HG03571 (cell line): ENCODE measurements at regions not wholly inside any gene's neighbourhood (a gene's known extent, or its start where the extent isn't known, plus 50 kb on each side); places are given as distances from the start of the nearest gene placed in this dataset.

Experiments
- ATAC-seq: cut with Tn5 transposase; IDR thresholded peaks from one replicate; pipeline ENCODE4 v1.9.1; 2021; ENCODE audit not compliant: unreplicated experiment

DNA sequence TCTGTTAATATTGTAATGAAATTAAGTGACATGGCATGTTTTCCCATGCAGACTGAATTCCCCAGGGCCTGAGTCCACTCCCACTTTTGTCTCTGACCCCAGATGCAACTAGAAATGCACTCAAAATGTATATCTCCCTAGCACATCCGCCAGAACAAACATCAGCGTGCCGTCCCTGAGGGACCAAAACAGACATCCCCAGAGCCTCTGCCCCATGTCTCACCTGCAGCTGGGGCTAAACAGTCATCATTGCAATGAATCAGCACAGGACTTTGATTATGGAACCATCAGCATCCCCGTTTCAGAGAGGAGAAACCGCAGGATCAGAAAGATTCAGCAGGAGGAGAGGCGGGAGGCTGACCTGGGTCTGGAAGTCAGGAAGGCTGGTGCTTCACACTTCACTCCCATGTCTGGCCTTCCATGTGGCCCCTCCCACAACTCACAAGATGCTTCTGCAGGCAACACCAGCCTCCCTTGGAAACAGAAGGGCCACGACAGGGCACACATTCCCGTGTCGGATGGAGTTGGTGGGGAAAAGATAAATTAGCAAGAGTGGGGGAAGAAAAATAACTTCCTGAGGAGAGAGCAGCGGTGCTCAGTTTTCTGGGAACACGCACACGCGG, 130.6 kb upstream of the VSTM2B start:
- ATAC-seq, result no peak

DNA sequence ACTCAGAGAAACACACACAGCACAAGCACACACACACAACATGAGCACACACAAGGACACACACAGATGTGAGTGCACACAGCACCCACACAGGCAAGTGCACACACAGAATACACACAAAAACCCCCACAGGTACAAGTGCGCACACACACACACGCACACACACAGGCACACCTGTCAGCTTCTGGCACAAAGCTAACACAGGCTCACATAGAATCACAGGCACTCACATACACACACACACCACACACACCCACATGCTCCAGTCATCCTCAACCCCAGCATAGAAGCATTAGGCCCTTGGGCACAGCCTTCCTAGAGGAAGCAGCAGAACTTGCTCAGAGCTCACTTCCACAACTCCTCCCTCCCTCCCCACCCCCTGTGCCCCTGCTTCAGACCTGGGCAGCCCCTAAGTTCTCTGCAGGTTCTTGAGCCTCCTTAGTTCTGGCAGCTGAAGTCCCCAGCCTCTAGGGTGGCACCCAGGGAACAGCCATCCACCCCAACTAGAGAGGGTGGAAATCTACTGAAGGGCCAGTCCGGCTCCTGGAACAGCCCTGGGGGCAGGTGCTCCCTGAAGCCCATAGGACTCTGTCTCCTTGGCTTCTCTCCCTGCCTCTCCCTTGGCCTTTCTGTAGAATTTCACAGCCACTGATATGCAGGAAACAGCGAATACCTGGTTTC, 129.9 kb upstream of the VSTM2B start:
- no peak for ATAC-seq

DNA sequence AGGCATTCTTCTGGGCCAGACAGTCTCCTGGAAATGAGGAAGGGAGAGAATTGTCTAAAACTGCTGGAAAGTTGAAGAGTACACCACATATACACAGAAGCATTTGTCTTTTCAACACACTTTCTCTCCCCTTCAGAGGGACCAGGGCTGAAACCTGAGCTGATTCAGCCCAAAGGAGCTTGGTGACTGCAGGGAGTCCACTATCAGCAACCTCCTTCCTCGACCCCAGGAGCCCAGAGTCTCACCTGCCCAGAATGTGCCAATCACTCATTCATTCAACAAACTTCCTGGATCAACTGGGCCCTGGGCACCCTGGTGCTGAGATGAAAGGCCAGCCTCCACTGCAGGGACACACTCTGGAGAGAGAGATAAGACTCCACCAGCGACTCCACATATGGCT, 128.9 kb upstream of the VSTM2B start:
- no peak for ATAC-seq

DNA sequence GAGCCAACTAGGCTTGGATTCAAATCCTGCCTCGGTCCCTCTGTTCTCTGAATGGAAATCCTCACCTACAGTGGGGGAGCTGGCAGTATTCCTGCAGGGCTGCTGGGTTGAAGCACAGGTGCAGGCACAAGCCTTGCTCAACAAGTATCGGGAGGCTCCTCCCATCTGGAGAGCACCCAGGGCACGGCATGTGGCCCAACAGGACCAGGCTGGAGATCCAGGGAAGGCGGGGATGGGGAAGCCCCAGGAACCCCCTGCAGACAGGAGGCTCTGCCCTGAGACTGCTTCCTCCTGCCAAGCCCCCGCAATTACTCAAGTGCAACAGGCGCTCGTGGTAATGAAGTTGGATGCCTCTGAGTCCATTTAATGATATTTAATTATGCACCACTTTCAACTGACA, 128.0 kb upstream of the VSTM2B start:
- ATAC-seq, result no peak

DNA sequence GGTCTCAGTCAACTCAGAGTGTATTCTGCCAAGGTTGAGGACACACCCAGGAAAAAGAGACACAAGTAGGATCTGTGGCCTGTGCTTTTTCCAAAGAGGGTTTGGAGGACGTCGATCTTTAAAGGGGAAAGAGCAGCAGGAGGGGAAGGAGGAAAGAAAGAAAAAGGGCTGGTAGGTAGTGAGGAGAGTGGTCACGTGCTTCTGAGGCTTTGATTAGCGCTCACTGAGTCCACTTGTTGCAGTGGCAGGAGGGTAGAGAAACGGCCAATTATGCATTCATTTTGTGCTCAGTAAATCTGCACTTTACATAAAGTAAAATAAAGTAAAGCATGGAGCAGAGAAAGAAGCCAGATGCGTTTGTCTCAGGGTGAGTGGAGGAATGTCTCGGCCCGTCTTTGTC, 126.0 kb upstream of the VSTM2B start:
- ATAC-seq, result no peak

DNA sequence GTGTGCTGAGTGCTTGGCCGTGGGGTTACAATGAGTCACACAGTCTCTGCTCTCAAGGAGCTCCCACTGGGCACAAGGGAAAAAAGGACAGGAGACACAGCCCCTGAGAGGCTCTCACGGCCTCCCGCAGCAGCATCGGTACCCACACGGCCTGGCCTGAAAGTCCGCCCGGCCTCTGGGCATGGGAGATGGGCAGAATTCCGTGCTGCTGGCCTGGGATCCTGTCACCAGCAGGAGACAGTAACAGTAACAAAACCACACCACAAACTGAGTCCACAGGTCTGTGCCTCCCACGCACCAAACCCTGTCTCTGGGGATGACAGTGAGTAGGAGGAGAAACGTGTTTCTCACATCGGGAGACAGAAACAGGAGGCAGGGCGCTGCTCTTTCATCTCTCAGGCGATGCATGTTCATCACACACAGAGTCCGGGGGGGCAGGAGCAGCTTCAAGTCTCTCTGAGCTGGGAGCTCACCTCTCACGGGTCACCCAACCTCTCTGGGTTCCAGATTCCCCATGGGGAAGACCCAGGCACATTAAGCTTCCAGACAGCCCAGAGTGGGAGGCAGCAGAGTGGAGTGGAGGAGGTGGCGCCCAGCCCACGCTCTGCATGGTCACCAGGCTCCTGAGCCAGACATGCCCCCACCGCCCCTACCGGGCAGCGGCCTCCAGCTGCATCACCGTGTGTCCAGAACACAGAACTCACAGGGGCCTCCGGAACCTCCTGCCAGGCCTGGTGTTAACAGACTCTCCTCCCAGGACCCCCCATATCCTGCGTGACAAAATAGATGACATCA, 124.7 kb upstream of the VSTM2B start:
- no peak for ATAC-seq

DNA sequence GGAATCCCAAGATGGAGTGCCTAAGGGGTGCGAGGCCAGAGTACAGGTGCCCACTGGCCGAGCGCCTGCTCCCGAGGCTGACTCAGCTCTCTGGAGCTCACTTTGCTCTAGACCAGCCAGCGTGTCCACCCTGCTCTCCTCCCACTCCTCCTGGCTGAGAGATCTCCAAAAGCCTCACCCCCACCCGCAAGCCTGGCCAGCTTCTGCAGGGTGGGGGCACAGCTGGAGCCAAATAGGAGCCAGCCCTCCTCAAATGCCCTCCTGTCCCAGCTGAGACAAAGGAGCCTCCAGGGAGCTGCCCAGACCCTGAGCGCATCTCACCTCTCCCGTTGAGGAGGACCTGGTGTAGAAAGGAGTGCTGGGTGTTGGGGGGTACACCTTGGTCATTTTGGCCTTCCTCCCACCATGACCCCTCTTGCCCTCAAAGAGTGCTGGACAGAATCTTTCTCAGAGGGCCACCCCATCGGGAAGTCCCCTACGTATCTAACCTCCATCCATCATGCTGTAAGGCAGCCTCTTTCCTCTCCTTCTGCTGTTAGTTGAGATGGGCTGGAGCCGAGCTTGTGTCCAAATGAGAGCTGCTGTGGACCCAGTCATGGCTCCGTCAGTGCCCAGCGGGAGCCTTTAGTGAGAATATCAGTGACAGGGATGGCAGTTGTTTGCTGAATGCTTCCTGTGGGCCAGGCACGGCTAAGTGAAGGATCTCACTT, 123.9 kb upstream of the VSTM2B start:
- no peak for ATAC-seq

DNA sequence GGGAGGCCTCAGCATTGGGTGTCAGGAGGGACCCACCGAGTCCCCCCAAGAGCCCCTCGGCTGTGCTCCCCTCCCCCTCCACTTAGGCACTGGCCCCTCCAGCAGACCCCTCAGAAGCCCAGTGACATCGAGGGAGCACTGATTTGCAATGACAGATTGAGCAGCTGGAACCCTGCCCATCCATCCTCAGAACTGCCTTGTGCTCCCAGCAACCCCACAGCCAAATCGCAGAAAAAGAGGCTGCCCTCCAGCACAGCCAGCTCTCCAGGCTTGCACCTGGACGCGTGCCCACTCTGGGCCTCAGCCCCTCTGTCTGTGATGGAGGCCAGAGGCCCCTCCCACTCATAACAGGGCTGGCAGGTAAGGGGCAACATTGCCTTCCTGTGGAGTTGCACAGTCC, 123.2 kb upstream of the VSTM2B start:
- ATAC-seq, result no peak

DNA sequence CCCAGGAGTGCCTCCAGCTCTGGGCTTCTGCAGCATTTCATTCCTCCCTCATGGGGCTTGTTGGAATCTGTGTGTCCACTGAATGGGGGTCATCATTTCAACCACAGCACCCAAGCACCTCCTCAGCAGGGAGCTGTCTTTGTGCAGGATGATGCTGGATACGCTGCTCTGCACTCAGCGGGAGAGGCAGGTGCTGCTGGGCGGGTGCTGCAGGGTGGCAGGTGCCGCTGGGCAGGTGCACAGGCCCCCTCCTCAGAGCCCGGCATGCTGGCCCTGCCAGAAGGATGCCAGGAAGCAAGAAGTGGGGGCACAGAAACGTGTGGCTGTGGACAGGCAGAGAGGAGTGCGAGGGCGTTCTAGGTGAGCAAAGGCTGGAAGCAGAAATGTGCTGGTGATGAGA, 121.8 kb upstream of the VSTM2B start:
- no peak for ATAC-seq

DNA sequence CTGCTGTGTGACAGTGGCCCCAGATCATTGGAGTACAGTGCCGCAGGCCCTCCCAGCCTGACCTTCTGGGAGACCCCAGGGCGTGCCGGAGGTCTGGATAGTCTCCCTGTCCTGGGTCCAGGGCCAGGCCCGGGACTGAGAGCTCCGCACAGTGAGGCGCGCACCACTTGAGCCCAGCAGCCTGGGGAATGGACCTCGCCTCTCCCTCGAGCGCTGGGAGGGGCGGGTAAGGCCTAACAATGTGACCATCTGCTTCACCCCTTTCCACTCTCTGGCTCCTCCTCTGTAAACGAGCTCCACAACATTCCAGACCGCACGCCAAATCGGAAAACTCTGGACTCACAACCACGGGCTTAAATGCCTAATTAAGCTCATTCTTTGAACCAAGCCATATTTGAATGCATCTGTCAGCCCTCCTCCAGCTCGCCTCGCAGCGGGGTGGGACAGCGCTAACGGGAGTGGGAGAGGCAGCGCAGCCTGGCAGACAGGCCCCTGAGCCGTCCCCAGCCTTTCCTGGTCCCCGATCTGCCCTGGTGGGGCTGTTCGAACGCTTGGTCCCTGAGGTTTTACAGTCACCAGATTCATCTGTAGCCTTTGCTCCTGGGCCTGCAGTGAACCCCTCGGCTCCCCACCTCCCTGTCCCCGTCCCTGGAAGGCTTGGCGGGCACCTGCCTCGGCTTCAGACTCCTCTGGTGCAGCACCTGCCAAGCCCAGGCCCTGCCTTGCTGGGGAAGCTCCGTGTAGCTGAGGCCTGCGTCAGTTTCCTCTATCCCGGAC, 120.7 kb upstream of the VSTM2B start:
- ATAC-seq, result no peak

DNA sequence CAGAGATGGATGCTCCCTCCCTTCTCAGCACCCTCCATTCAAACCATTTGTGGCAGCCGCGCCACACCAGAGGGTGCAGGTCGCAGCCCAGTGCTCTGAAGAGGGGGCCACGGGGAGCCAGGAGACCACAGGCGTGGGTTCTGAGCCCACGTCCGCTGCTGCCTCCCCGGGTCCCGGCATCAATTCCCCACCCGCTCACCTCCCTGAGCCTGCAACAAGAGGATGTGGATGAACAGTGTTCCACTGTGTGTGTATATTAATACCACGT, 120.1 kb upstream of the VSTM2B start:
- ATAC-seq, result no peak

DNA sequence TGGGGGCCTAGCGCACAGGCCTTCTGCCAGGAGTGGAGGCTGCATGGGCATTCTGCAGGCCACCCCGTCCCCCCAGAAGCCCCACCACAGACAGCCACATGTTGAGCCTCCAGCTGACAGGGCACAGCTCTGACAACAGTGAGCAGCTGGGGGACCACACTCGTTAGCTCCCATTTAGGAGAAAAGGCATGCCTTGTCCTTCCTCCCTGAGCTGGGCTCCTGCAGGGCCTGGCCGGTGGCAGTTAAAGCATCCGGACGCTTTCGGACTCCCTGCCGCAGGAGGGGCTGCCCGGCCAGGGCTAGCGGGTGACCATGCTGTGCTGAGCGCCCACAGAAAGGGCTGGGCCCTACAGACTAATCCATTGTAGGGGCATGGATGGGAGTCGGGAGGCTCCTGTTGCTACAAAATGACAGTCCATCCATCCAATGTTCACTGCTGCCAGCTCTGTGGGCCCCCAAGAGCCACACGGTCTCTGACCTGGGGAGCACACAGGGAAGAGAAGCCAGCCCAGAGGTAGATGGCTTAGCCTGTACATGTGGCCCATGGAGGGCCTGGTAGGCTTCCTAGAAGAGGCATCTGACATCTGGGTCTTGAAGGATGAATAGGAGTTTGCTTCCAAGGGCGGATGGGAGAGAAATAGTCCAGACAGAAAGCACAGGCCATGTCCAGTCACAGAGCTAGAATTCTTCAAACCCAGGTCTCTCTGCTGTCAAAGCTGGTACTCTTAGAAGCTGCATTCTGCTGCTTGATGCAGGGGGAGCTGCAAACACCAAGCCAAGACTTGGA, 116.5 kb upstream of the VSTM2B start:
- ATAC-seq, result no peak

DNA sequence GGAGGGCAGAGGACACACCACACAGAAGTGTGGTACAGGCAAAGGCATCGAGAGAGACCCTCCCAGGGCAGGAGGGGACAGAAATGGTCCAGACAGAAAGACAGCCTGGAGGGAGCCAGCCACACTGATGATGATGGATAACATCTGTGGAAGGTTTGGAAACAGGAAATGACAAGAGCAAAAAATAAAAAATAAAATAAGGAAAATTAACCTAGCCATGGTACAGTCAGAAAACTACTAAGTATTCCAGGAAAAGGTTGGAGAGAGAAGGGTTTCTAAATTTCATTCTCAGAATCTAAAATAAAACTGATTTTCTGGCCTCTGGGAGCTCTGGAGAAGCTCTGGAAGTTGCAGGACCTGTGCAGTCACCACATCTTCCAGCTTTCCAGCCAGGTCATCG, 115.2 kb upstream of the VSTM2B start:
- ATAC-seq, result no peak

DNA sequence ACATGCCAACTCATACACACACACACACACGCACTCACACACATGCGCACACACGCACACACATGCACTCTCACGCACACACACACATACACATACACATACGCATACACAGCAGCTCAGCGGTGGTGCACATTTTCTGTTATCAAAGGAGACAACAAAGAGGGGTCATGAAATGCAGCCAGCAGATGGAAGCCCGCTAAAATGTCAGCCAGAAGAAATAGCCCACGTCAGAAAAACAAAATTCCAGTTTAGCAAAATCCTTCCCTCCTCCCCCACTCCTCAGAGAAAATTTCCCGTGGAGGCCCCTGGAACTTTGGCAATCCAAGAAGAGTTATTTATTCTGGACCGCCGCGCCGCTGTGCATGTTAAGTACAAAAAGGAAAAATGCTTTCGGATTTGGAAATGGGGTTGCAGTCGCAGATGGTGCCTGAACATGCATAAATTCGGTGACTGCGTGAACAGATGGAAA, 114.6 kb upstream of the VSTM2B start:
- no peak for ATAC-seq

DNA sequence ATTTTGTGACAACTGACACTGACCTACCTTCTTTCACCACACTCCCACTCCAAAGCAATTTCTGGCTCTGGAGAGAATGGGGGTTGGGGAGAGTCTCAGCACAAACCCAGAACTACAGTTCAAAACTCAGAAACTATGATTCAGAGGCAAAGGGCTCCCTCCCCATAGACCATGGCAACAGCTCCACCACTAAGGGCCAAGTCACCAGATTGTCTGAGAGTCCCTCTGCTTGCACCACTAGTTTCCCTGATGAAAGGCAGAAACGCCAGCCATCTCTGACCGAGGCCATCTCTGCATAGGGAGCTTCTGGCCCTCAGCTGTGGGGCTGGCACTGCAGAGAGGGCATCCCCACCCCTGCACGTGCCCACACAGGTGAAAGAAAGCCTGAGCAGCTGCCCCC, 112.4 kb upstream of the VSTM2B start:
- ATAC-seq, result no peak

DNA sequence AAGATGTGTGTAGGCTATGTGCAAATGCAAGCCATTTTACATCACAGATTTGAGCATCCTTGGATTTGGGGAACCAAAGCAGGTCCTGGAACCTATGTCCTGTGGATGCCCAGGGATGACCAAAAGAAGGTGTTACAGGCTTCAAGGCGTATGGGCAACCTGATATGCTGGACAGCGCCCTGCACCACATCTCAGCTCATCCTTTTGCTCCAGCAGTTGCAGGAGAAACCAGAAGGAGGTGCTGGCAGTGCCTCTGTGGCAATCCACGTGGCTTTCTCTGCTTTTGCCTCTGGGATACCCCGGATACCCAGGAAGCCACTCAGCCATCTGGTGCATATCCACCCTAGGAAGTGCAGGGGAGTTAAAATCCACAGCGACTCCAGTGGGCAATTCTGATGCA, 110.3 kb upstream of the VSTM2B start:
- no peak for ATAC-seq

DNA sequence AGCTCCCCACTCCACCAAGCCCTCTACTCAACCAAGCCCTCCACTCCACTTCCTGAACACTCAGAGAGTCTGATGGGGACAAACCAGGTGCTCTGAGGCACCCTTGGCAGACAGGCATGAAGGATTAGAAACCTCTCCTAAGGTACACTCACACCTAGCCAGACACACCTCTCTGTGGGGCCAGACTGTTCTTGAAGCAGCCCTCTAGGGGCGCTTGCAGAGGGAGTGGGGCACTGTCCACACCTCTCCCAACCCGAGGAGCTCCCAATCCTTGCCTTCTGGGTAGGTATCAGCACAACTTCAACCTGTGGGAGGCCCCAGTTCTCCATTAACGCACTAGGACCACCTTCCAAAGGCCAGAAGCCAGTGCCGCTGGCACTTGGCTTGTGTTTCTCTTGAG, 108.7 kb upstream of the VSTM2B start:
- no peak for ATAC-seq

DNA sequence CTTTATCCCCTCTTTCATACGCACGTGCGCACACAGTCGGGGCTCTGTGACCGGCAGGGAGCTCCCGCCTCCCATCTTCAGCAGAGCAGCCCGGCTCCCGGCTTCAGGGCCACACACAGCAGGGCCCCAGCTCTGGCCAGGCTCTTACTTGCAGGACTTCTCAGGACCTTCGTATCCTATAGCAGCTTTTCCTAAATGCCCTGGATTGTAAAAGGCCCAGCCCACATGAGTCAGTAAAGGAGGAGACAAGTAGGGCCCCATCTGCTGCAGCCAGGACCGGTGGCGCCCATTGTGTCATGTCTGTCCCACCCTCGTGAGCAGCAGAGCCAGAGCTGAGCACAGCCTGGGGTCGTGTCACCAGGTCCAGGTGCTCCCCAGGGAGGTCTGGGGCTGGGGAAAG, 107.6 kb upstream of the VSTM2B start:
- ATAC-seq, result no peak

DNA sequence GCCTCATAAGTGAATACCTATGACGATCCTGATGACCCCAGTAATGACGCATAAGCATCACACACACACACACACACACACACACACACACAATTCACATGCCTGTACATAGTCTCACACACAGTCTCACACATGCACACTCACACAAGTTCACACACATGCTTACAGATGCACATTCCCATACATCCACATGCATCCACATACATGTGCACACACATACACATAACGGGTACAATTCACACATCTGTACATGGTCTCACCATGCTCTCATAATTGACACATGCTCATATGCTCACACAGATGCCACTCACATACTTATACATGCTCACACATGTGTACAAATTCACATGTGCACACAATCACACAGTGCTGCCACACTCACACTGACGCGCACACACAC, 105.7 kb upstream of the VSTM2B start:
- no peak for ATAC-seq

DNA sequence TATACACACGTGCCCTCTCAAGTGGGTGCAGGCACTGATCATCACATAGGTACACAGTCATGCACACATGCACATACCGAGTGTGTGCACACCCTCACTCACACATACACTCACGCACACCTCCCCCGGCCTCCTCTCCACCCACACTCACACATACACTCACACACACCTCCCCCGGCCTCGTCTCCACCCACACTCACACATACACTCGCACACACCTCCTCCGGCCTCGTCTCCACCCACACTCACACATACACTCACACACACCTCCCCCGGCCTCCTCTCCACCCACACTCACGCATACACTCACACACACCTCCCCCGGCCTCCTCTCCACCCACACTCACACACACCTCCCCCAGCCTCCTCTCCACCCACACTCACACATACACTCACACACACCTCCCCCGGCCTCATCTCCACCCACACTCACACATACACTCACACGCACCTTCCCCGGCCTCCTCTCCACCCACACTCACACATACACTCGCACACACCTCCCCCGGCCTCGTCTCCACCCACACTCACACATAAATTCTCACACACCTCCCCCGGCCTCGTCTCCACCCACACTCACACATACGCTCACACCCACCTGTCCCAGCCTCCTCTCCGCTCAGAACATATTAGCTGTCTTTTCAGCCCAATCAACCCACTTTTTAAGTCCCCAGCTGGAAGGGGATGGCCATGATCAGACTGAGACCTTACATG, 105.2 kb upstream of the VSTM2B start:
- ATAC-seq, result no peak
